ENCODE measurements at regions not wholly inside any gene's neighbourhood (a gene's known extent, or its start where the extent isn't known, plus 50 kb on each side); places are given as distances from the start of the nearest gene placed in this dataset.
A peak's percentile ranks its signal among the peaks of the same experiment; 100 is the strongest.
"Not testable (repeated sequence)": the region's sequence is repeated elsewhere in the genome, so short reads cannot be mapped to it uniquely, and the experiment has no call there.

GRCh38 chr19:27806471-27807070, 1406.4 kb downstream of the UQCRFS1 start:
- no peak for ATAC-seq
- TF ChIP-seq POLR2A (IDR thresholded peaks at IDR 0.05) (no peak), CTCF (IDR thresholded peaks at IDR 0.05) (no peak)
- Histone ChIP-seq H3K36me3 (peaks cover 0 to 6% (median 3%) of the 10 kb centered on the region in 9 donors), H3K27ac (no peak overlapping the region), H3K9me3 (peaks cover 0 to 4% (median 0%) of the 10 kb centered on the region in 12 donors), H3K27me3 (no peaks in the 10 kb centered on the region), H3K4me1 (no peaks in the 10 kb centered on the region), H3K4me3 (no peak overlapping the region)
- DNase-seq: no peak
- WGBS, 4 donors: 90 to 99% (median 92%) methylated on average over 16 to 17 of the region's 17 CpGs
- intact Hi-C loops (cut with DNase I): no loop called here

DNA sequence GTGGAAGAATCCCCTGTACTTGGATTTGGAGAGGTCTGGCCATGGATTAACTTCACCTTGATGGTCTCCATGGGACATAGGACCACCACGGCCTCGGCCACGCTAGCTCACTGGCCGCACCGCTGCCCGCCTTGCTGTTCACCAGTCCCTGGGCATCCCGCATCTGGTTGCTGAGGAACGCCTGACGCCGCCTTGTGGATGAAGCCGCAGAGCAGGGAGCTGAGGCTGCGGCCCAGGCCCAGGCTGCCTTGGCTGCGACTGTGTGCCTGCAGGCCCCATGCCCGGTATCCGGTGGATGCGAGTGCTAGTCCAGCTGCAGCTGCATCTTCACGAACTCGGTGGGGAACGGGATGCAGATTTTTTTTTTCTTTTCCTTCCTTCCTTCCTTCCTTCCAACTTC, 1407.1 kb downstream of the UQCRFS1 start:
- H3K4me3 ChIP-seq: no peak overlapping the region
- H3K27ac ChIP-seq: no peak overlapping the region
- ATAC-seq: no peak
- no peaks in the 10 kb centered on the region for H3K27me3 ChIP-seq
- peaks cover 0 to 7% (median 4%) of the 10 kb centered on the region in 9 donors for H3K36me3 ChIP-seq
- no peaks in the 10 kb centered on the region for H3K4me1 ChIP-seq
- intact Hi-C loops (cut with DNase I): no loop called here
- DNase-seq: peak in 1 of 5 donors; percentile 64
- no peak for TF ChIP-seq POLR2A (IDR thresholded peaks at IDR 0.05)
- no peak for TF ChIP-seq CTCF (IDR thresholded peaks at IDR 0.05)
- peaks cover 0 to 4% (median 0%) of the 10 kb centered on the region in 12 donors for H3K9me3 ChIP-seq
- 94 to 98% (median 95%) methylated on average over 19 of the region's 19 CpGs for WGBS, 4 donors

- ATAC-seq; H3K27ac ChIP-seq; H3K9me3 ChIP-seq; H3K4me1 ChIP-seq; intact Hi-C loops (cut with DNase I); H3K4me3 ChIP-seq; H3K27me3 ChIP-seq: not testable (repeated sequence)
- peak in 10 of 12 donors; percentile 26 to 50 (median 41) for TF ChIP-seq CTCF (IDR thresholded peaks at IDR 0.05)
- WGBS, 4 donors: 52 to 66% (median 59%) methylated on average over 15 of the region's 15 CpGs
- DNase-seq: peak in 1 of 5 donors; percentile 28
- H3K36me3 ChIP-seq: peaks cover 0 to 23% (median 11%) of the 10 kb centered on the region in 9 donors
Measured at GRCh38 chr19:27802293-27802692, 1410.7 kb downstream of the UQCRFS1 start.

GRCh38 chr19:27796540-27796939, 1416.4 kb downstream of the UQCRFS1 start:
- Histone ChIP-seq H3K4me3 (no peak overlapping the region), H3K36me3 (peaks cover 0 to 19% (median 8%) of the 10 kb centered on the region in 9 donors), H3K27ac (no peak overlapping the region), H3K27me3 (no peaks in the 10 kb centered on the region), H3K4me1 (peaks cover 0 to 29% (median 17%) of the 10 kb centered on the region in 12 donors), H3K9me3 (no peaks in the 10 kb centered on the region)
- 82 to 98% (median 89%) methylated on average over 1 of the region's 1 CpG for WGBS, 4 donors
- intact Hi-C loops (cut with DNase I): loop anchor here in 1 of 10 donors (10.0 kb wide), 1 partner anchor 122 kb away; no protein-coding TSS in a partner anchor
- ATAC-seq: no peak
- TF ChIP-seq CTCF (IDR thresholded peaks at IDR 0.05): no peak
- no peak for DNase-seq

All from heart left ventricle (tissue), 16 donors.